ENCODE measurements at regions not wholly inside any gene's neighbourhood (a gene's known extent, or its start where the extent isn't known, plus 50 kb on each side); places are given as distances from the start of the nearest gene placed in this dataset.

DNA sequence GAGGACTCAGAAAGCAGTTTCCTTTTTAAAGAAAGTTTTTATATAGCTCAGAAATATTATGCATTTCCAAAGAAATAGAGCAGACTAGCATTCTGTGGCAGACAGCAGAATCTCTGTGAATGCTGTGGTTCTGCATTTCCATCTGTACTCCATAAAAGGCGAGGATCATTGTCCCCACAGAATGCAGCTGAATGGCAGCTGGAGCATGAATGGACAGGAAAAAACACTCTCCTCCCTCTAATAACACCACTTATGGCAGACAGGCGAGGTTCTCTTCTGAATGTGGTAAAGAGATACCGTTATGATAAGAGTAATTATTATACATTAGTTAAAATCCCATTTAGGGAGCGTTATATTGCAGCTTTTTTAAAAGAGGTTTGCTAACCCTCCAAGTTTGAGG is 81.4 kb upstream of the WLS start:
- H3K36me3 ChIP-seq (ENCODE audit: control insufficient read depth, insufficient read depth, low read length): no peaks in the 10 kb centered on the region
- ATAC-seq: no peak
- H3K9me1 ChIP-seq (ENCODE audit: control insufficient read depth, insufficient read depth, low read length): no peaks in the 10 kb centered on the region

More for the DNA sequence above, 81.4 kb upstream of the WLS start:
- in situ Hi-C loops (cut with MboI) (no loop called here), intact Hi-C loops (cut with micrococcal nuclease) (no loop called here)
- FAIRE-seq (no peak), DNase-seq (ENCODE audit: extremely low read depth in 1 of 4, low spot score in 3 of 4) (no peak)
- H3K27me3 ChIP-seq (ENCODE audit: control insufficient read depth in 2 of 2, insufficient read depth in 2 of 2, low read length in 2 of 2): 0 out of 5 replicates have a peak, but pooled peaks cover 0 to 3% of the 10 kb centered on the region in 2 experiments
- TF ChIP-seq, protein P1, sequence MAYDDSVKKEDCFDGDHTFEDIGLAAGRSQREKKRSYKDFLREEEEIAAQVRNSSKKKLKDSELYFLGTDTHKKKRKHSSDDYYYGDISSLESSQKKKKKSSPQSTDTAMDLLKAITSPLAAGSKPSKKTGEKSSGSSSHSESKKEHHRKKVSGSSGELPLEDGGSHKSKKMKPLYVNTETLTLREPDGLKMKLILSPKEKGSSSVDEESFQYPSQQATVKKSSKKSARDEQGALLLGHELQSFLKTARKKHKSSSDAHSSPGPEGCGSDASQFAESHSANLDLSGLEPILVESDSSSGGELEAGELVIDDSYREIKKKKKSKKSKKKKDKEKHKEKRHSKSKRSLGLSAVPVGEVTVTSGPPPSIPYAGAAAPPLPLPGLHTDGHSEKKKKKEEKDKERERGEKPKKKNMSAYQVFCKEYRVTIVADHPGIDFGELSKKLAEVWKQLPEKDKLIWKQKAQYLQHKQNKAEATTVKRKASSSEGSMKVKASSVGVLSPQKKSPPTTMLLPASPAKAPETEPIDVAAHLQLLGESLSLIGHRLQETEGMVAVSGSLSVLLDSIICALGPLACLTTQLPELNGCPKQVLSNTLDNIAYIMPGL (CRISPR knock-in tag; IDR thresholded peaks at IDR 0.05): no peak
- TF ChIP-seq ZNF780A (CRISPR knock-in tag; IDR thresholded peaks at IDR 0.05) (no peak), KDM4B (IDR thresholded peaks at IDR 0.05; ENCODE audit: borderline replicate concordance in 2 of 2, low read depth in 1 of 2) (no peak), ZNF561 (CRISPR knock-in tag; conservative IDR thresholded peaks at IDR 0.05) (no peak), ZKSCAN8 (CRISPR knock-in tag; IDR thresholded peaks at IDR 0.05) (no peak), PYGO2 (tag; IDR thresholded peaks at IDR 0.05) (no peak), TCF3 (CRISPR knock-in tag; IDR thresholded peaks at IDR 0.05) (no peak), NCOA2 (IDR thresholded peaks at IDR 0.05; ENCODE audit: partially characterized antibody in 2 of 2) (no peak)
- TF ChIP-seq, protein P2, sequence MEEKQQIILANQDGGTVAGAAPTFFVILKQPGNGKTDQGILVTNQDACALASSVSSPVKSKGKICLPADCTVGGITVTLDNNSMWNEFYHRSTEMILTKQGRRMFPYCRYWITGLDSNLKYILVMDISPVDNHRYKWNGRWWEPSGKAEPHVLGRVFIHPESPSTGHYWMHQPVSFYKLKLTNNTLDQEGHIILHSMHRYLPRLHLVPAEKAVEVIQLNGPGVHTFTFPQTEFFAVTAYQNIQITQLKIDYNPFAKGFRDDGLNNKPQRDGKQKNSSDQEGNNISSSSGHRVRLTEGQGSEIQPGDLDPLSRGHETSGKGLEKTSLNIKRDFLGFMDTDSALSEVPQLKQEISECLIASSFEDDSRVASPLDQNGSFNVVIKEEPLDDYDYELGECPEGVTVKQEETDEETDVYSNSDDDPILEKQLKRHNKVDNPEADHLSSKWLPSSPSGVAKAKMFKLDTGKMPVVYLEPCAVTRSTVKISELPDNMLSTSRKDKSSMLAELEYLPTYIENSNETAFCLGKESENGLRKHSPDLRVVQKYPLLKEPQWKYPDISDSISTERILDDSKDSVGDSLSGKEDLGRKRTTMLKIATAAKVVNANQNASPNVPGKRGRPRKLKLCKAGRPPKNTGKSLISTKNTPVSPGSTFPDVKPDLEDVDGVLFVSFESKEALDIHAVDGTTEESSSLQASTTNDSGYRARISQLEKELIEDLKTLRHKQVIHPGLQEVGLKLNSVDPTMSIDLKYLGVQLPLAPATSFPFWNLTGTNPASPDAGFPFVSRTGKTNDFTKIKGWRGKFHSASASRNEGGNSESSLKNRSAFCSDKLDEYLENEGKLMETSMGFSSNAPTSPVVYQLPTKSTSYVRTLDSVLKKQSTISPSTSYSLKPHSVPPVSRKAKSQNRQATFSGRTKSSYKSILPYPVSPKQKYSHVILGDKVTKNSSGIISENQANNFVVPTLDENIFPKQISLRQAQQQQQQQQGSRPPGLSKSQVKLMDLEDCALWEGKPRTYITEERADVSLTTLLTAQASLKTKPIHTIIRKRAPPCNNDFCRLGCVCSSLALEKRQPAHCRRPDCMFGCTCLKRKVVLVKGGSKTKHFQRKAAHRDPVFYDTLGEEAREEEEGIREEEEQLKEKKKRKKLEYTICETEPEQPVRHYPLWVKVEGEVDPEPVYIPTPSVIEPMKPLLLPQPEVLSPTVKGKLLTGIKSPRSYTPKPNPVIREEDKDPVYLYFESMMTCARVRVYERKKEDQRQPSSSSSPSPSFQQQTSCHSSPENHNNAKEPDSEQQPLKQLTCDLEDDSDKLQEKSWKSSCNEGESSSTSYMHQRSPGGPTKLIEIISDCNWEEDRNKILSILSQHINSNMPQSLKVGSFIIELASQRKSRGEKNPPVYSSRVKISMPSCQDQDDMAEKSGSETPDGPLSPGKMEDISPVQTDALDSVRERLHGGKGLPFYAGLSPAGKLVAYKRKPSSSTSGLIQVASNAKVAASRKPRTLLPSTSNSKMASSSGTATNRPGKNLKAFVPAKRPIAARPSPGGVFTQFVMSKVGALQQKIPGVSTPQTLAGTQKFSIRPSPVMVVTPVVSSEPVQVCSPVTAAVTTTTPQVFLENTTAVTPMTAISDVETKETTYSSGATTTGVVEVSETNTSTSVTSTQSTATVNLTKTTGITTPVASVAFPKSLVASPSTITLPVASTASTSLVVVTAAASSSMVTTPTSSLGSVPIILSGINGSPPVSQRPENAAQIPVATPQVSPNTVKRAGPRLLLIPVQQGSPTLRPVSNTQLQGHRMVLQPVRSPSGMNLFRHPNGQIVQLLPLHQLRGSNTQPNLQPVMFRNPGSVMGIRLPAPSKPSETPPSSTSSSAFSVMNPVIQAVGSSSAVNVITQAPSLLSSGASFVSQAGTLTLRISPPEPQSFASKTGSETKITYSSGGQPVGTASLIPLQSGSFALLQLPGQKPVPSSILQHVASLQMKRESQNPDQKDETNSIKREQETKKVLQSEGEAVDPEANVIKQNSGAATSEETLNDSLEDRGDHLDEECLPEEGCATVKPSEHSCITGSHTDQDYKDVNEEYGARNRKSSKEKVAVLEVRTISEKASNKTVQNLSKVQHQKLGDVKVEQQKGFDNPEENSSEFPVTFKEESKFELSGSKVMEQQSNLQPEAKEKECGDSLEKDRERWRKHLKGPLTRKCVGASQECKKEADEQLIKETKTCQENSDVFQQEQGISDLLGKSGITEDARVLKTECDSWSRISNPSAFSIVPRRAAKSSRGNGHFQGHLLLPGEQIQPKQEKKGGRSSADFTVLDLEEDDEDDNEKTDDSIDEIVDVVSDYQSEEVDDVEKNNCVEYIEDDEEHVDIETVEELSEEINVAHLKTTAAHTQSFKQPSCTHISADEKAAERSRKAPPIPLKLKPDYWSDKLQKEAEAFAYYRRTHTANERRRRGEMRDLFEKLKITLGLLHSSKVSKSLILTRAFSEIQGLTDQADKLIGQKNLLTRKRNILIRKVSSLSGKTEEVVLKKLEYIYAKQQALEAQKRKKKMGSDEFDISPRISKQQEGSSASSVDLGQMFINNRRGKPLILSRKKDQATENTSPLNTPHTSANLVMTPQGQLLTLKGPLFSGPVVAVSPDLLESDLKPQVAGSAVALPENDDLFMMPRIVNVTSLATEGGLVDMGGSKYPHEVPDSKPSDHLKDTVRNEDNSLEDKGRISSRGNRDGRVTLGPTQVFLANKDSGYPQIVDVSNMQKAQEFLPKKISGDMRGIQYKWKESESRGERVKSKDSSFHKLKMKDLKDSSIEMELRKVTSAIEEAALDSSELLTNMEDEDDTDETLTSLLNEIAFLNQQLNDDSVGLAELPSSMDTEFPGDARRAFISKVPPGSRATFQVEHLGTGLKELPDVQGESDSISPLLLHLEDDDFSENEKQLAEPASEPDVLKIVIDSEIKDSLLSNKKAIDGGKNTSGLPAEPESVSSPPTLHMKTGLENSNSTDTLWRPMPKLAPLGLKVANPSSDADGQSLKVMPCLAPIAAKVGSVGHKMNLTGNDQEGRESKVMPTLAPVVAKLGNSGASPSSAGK (IDR thresholded peaks at IDR 0.05): no peak
- no peak overlapping the region for H3K27ac ChIP-seq (ENCODE audit: extremely low read depth, low read depth, low read length)
- 0% methylated on average over 4 of the region's 4 CpGs for WGBS (ENCODE audit: insufficient coverage, low coverage, missing lambda C conversion rate)
- POLR2A ChIA-PET: no interaction called here
- no peaks in the 10 kb centered on the region for H4K20me1 ChIP-seq (replicated peaks; ENCODE audit: control insufficient read depth, insufficient read depth, low read length)
- no peak overlapping the region for H3K9ac ChIP-seq (ENCODE audit: insufficient read depth in 1 of 2, low read depth in 2 of 2, low read length in 2 of 2)
- H3K4me1 ChIP-seq (replicated peaks in 1 of 2; ENCODE audit: control insufficient read depth in 2 of 2, insufficient read depth in 2 of 2, low read length in 2 of 2): no peaks in the 10 kb centered on the region
- no peak overlapping the region for H2AFZ ChIP-seq (ENCODE audit: low read depth, low read length)
- CTCF ChIA-PET (ENCODE audit: low intra/inter-chr PET ratio): no interaction called here
- H3K79me2 ChIP-seq (ENCODE audit: control insufficient read depth, insufficient read depth, low read length): no peaks in the 10 kb centered on the region
- H3K4me3 ChIP-seq: no peak overlapping the region
- H3K4me2 ChIP-seq (ENCODE audit: insufficient read depth, low read length): no peak overlapping the region
- no TSS peak for BruUV-seq (replicated peaks)
- H3K9me3 ChIP-seq (replicated peaks; ENCODE audit: control insufficient read depth, insufficient read depth, low read depth, low read length): no peaks in the 10 kb centered on the region
